NCI-H187 treated with DMSO at 0.1 percent for 48 hours (cell line): ENCODE measurements at regions not wholly inside any gene's neighbourhood (a gene's known extent, or its start where the extent isn't known, plus 50 kb on each side); places are given as distances from the start of the nearest gene placed in this dataset.

Experiments used
- DNase-seq: peaks from one replicate; lab custom pipeline; 2025; lab: John Stamatoyannopoulos, UW

- DNase-seq: no peak
Observed at GRCh38 chr14:96980835-96981234, 183.7 kb downstream of the VRK1 start.

DNA sequence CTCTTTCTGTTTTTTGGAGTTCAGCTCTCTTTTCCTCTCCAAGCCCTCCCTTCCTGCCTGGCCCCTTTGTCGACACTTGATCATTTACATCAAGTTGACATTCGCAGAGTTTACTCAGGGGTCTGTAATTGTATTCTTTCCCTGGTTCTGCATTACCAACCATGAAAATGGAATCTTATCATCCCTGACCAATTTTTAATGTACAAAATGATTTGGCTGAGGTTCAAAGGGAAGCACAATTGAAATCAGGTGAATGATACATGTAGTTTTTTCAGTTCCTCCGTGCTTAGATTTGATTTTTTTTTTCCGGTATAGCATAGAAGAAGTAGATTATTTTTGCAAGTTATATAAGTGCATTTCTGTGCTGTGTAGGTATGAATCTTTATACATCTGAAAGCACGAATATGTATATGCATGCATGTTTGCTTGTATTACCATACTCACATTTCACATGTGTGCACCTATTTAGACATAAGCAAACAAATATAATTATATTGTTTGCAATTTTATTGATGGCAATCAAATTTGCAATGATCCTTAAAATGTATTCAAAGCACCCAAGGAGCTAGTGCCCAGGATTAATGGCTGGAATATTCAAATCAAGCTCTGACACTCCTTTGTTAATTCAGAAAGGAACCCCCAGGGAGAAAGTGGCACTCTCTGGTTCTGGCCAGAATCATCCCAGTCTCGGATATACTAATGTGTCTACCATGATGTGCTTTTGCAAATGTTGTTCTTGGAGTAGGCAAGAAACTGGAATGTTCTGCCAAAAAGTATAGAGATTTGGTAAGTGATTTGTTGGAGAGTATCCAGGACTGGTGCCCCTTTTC lies 189.3 kb downstream of the VRK1 start:
- DNase-seq: no peak

DNA sequence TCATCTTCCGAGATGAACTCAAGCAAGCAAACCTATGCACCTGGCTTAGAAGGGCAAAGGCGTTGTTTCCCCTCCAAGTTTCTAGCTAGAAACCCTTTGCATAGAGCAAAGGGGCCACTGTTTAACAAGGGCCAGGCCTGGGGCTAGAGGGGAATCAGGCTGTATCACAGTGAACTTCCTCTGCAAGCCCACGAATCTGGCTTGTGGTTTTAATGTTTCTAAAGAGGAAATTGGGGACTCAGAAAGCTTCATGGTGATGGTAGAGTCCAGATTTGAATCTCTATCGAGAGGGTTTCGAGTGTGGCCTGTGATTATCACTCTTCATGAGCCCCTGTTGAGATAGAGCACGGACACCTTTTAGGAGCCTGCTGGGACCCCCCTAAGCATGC lies 189.9 kb downstream of the VRK1 start:
- no peak for DNase-seq

DNA sequence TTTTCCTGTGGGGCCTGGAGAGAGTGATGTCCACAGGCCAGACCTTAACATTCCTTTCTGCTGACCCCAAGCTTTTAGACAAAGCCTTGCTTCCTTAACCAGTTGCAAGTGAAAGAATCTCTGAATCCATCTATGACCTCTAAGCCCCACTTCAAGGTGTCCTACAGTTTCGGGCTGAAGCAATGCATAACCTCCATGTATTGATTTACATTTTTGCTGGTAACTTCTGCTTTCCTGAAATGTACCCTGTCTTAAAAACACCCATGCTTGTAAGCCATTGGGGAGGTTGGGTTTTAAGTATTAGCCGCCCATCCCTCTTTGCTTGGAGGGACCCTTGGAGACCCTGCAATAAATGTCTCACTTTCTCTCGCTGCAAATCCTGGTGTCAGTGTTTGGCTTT lies 190.6 kb downstream of the VRK1 start:
- DNase-seq: no peak

DNA sequence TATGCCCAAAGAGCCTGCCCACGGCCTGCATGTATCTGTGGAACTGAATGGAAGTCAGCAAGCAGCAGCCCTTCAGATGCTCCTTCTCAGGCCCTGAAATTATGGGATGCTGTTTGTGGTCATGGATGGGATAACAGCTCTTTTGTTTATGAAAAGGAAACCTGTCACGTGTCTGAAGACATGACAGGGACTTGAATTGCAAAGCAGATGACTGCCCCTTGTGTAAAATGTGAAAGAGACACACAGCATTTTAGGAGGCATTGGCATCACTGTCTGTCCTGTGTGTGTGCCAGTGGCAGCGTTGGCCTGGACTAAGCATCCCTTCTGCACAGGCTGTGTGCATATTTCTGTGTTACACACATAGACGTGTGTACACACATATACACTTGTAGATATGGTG lies 192.1 kb downstream of the VRK1 start:
- no peak for DNase-seq

DNA sequence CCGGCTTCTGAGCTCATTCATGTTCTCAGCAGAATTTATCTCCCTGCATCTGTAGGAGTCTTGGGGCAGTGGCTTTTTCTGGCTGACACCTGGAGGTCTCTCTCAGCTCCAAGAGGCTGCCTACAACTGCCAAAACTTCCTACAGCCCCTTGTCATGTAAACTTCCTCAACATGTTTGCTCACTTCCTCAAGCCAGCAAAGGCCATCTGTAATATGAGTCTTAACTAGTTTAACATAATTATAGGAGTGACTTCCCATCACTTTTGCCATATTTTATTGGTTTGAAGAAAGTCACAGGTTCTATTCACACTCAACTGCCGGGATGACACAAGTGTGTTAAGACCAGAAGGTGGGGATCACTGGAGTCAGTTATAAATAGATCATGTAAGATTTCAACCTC lies 194.0 kb downstream of the VRK1 start:
- DNase-seq: no peak

DNA sequence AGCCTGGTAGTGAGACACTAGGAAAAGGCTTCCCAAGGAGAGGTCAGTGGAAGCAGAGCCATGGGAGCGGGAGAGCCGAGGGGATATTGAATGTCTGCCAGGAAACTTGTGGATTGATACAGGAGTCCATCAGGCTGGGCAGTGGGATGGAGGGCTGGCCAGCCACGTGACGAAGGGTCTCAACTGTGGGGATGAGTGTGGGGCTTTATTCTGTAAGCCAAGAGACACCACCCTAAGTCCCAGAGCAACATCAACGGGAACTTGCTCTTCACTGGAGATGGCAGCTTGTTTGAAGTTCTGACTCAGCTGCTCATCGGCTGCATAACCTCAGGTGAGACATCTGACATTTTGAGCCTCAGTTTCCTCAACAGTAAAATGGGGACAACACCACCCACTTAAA lies 197.8 kb downstream of the VRK1 start:
- no peak for DNase-seq

DNA sequence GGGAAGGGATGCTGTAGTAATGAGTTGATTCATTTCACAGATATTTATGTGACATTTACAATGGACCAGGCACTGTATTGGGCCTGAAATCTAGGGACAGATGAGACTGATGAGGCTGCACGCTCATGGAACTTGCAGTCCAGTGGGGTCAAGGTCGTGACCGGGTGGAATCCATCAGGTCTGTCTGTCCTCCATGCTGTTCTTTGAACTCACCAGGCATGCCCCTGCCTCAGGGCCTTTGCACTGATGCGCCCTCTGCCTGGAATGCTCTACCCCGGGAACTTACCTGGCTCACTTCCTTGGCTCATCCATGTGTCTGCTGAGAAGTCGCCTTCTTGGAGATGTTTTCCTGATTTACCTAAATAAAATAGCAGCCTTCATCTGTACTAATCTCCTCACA lies 200.1 kb downstream of the VRK1 start:
- no peak for DNase-seq

GRCh38 chr14:96997996-96998395 lies 200.8 kb downstream of the VRK1 start:
- no peak for DNase-seq

GRCh38 chr14:96999654-97000155 lies 202.5 kb downstream of the VRK1 start:
- no peak for DNase-seq

GRCh38 chr14:97002454-97002853 lies 205.3 kb downstream of the VRK1 start:
- no peak for DNase-seq

GRCh38 chr14:97005934-97006333 lies 208.8 kb downstream of the VRK1 start:
- DNase-seq: no peak

- DNase-seq: no peak
Observed at GRCh38 chr14:97010491-97011160, 213.4 kb downstream of the VRK1 start.

DNA sequence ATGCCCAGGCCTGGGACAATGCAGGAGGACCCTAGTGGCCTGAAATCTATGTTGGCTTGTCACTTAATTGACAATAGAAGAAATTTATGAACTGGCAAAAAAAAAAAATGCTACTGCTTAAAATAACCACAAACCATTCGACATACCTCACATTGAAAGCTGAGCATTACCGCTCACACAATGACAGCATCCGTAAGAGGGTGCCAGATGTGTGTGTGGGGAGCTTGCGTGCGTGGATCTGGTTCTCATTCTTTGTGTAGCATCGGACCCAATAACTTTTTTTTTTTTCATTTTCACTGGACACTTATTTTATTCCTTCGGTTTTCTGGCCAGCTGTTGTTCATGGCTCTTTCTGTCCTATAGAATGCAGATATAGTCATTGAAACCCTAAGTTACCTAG lies 216.7 kb downstream of the VRK1 start:
- DNase-seq: no peak

DNA sequence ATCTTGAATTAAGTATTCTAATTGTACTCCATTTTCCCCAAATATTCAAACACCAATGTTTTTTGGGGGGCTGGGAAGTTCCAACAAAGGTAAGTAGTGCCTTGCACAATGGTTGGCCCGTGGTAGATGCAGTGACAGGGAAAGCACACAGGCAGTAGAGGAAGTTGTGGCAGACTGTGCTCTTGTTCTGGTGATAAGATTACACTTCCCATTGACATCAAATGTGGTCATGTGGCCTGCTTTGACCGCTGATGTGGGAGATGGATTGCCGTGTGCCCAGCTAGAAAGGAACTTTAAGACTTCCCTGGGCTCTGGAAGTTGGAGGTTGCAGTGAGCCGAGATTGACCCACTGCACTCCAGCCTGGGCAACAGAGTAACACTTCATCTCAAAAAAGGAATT lies 223.8 kb downstream of the VRK1 start:
- no peak for DNase-seq

DNA sequence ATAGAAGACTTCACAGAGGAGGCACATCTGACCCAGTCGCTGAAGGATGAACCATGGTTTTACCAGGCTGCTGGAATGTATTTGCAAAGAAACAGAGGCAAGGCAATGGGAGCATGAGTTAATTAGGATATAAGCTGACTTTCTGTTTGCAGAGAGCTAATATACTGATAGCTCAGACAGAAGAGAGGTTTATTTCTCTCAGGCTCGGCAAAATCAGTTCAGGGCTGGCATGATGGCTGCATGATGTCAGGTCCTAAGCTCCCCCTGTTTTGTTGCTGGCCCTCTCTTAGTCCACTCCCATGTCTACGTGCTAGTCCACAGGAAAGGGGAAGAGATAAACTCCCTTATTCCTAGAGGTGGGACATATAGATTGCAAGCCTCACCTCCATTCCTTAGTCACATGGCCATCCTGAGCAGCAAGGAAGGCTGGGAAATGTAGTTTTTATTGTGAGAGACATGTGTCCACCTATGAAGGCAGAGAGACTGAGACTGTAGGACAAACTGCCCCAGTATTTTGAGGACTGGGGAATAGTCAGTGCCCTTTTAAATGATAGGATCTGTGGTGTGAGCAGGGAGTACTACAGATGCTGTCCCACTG lies 224.5 kb downstream of the VRK1 start:
- DNase-seq: no peak

GRCh38 chr14:97022741-97023140 lies 225.6 kb downstream of the VRK1 start:
- DNase-seq: no peak

DNA sequence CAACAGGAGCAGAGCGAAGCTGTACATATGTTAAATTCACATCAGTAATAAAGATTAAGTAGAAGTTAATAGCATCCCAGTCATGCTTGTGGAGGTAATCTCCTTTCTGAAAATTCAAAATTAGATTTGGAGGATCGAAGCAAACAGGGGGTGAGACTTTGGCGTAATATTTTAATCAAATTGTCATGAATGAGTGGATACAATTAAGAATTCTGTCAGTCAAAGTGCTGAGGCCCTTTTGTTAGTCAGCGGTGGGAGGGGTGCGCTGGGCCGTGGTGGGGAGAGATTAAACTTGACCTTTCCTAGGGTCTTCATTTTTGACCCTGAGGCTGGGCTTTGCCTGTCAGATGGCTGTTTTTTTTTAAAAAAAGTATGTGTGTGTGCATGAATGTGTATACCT lies 226.7 kb downstream of the VRK1 start:
- no peak for DNase-seq

GRCh38 chr14:97024300-97024699 lies 227.1 kb downstream of the VRK1 start:
- DNase-seq: no peak

DNA sequence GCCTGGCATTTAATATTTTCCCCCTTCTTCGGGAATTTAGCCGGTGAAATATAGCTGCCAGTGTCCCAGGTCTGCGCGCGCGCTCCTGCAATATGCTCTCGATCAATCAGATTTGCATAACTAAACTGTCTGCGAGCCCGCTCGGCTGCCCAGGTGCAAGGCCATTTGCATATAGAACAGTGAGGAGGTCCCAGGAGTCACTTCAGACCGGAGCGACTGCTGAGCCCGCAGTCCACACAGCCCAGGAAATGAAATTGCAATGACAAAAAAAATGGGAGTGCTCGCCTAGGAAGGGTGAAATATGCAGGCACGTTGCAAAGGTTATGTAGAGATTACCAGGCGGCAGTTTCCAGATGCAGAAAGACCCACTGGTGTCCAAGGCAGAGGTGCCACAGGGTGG lies 228.5 kb downstream of the VRK1 start:
- DNase-seq: no peak

GRCh38 chr14:97027256-97027999 lies 230.2 kb downstream of the VRK1 start:
- DNase-seq: no peak

GRCh38 chr14:97028382-97028781 lies 231.2 kb downstream of the VRK1 start:
- no peak for DNase-seq
